ENCODE measurements at regions not wholly inside any gene's neighbourhood (a gene's known extent, or its start where the extent isn't known, plus 50 kb on each side); places are given as distances from the start of the nearest gene placed in this dataset.

- no peak for TF ChIP-seq EP300 (IDR thresholded peaks at IDR 0.05; ENCODE audit: low read depth)
- no peak for TF ChIP-seq CTCF (IDR thresholded peaks at IDR 0.05)
- no peak for TF ChIP-seq POLR2A (IDR thresholded peaks at IDR 0.05)
- no peak for TF ChIP-seq POLR2AphosphoS5 (IDR thresholded peaks at IDR 0.05)
Measured at GRCh38 chr12:39205969-39206368, 237.0 kb downstream of the KIF21A start.

All from transverse colon (tissue), 4 donors.